HCT116 (cell line): ENCODE measurements at regions not wholly inside any gene's neighbourhood (a gene's known extent, or its start where the extent isn't known, plus 50 kb on each side); places are given as distances from the start of the nearest gene placed in this dataset.

Experiments used
- JUND ChIP-seq: IDR thresholded peaks from 2 replicates; pipeline ENCODE4 v1.6.1; 2012
- POLR2A ChIP-seq: IDR thresholded peaks from 2 replicates; pipeline ENCODE4 v1.7.0; 2011; ENCODE audit warnings: borderline replicate concordance; ENCODE audit not compliant: insufficient read depth, insufficient read length; ENCODE audit errors: extremely low read depth
- TF ChIP-seq, protein P1 (sequence below), 3 experiments: fragments of 200-600 bp in 1 of 3; sonication (generic) in 1 of 3; IDR thresholded peaks in 2 of 3; conservative IDR thresholded peaks in 1 of 3; 2 replicates each; pipeline ENCODE4 v1.5.1; 2012 to 2017; ENCODE audit warnings: low read depth in 2 of 3, low read length in 2 of 3, antibody characterized with exemption in 1 of 3, borderline replicate concordance in 1 of 3, control low read depth in 1 of 3, mild to moderate bottlenecking in 1 of 3, mixed read lengths in 1 of 3, mixed run types in 1 of 3, moderate library complexity in 1 of 3; ENCODE audit not compliant: insufficient read depth in 1 of 3

DNA sequence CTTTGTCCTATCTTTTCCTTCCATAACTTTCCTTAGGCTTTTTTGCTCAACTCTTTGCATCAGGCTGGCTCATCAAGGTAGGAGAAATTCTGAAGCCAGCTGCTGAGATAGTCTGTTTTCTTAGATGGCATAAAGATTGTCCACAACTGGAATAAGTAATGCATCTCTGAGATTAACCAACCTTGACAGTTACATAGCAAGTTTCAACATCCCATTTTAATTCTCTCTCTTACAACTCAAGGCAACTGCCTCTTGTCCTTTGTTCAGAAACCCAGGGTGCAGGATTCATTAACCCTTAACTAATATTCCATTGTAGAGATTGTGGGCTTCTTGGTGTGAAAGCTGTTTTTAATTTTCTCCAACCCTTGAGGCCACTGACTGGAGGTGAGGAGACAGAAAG lies 239.2 kb downstream of the LACC1 start:
- no peak for TF ChIP-seq JUND
- TF ChIP-seq POLR2A = no peak
- TF ChIP-seq, protein P1, sequence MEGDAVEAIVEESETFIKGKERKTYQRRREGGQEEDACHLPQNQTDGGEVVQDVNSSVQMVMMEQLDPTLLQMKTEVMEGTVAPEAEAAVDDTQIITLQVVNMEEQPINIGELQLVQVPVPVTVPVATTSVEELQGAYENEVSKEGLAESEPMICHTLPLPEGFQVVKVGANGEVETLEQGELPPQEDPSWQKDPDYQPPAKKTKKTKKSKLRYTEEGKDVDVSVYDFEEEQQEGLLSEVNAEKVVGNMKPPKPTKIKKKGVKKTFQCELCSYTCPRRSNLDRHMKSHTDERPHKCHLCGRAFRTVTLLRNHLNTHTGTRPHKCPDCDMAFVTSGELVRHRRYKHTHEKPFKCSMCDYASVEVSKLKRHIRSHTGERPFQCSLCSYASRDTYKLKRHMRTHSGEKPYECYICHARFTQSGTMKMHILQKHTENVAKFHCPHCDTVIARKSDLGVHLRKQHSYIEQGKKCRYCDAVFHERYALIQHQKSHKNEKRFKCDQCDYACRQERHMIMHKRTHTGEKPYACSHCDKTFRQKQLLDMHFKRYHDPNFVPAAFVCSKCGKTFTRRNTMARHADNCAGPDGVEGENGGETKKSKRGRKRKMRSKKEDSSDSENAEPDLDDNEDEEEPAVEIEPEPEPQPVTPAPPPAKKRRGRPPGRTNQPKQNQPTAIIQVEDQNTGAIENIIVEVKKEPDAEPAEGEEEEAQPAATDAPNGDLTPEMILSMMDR (IDR thresholded peaks at IDR 0.05 in 2 of 3, conservative IDR thresholded peaks at IDR 0.05 in 1 of 3; ENCODE audit: borderline replicate concordance in 1 of 3, insufficient read depth in 1 of 3, low read depth in 2 of 3, low read length in 2 of 3) = no peak
